ENCODE measurements at regions not wholly inside any gene's neighbourhood (a gene's known extent, or its start where the extent isn't known, plus 50 kb on each side); places are given as distances from the start of the nearest gene placed in this dataset.

DNA sequence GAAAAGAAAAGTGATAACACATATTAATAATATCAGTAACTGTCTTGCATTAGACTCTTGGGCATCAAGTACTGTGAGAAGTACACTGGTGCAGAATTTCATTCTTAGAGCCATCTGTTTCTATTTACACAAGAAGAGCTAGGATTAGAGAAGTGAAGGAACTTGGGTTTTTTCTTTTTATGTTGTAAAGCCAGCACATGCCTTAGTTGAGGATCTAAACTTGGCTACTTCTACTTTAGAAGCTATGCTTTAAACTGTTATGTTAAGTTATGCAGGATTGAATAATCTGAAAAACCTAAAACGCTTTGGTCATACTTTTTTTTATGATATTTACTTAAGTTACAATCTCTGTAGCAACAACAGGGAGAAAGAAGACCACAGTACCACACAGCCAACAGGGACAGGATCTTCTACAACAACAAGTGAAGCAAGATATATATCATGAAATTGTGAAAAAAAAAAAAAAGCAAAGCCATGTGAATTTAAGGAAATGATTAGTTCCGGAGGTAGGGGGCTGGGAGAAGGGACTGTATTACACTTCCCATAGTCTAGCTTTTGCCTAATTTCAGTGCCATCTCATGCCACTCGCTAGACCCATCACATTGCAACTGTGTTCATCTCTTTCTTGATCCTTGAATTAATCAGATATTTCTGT lies 305.1 kb upstream of the GOT2 start:
- CTCF ChIA-PET: no interaction called here
- POLR2A ChIA-PET: interaction anchor here (0.7 kb wide), 1 partner anchor 69 kb away, joined by 4 read pairs; no protein-coding TSS in a partner anchor

More for the DNA sequence above, 305.1 kb upstream of the GOT2 start:
- H3K4me3 ChIP-seq: no peak overlapping the region
- FAIRE-seq (no peak), ATAC-seq (no peak), DNase-seq (ENCODE audit: low read depth, low spot score) (no peak)
- H3K27ac ChIP-seq (ENCODE audit: control insufficient read depth, insufficient read depth): no peak overlapping the region
- H3K9me3 ChIP-seq (replicated peaks; ENCODE audit: control insufficient read depth, insufficient read depth, low read length): no peaks in the 10 kb centered on the region
- in situ Hi-C loops (cut with MboI) (no loop called here), intact Hi-C loops (cut with micrococcal nuclease; ENCODE audit: unreplicated experiment) (no loop called here)
- ChIA-PET SMC1A (ENCODE audit: uncharacterized antibody, unreplicated experiment) (interaction anchor here (0.5 kb wide), 1 partner anchor 512 kb away, joined by 3 read pairs; no protein-coding TSS in a partner anchor), RAD21 (ENCODE audit: unreplicated experiment) (no interaction called here)
- BruUV-seq (replicated peaks): no TSS peak
- 12% methylated on average over 3 of the region's 3 CpGs for WGBS (ENCODE audit: insufficient coverage, insufficient replicate concordance, low lambda C conversion rate, missing lambda C conversion rate)
- H3K4me1 ChIP-seq (ENCODE audit: control insufficient read depth, insufficient read depth, low read length): no peaks in the 10 kb centered on the region
- TF ChIP-seq YY1 (IDR thresholded peaks at IDR 0.05; ENCODE audit: low read depth, low read length): no peak
- TF ChIP-seq, protein P1, sequence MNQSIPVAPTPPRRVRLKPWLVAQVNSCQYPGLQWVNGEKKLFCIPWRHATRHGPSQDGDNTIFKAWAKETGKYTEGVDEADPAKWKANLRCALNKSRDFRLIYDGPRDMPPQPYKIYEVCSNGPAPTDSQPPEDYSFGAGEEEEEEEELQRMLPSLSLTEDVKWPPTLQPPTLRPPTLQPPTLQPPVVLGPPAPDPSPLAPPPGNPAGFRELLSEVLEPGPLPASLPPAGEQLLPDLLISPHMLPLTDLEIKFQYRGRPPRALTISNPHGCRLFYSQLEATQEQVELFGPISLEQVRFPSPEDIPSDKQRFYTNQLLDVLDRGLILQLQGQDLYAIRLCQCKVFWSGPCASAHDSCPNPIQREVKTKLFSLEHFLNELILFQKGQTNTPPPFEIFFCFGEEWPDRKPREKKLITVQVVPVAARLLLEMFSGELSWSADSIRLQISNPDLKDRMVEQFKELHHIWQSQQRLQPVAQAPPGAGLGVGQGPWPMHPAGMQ (IDR thresholded peaks at IDR 0.05; ENCODE audit: borderline replicate concordance): no peak
- no peak for TF ChIP-seq CREM (IDR thresholded peaks at IDR 0.05; ENCODE audit: low read depth)
- TF ChIP-seq RAD21 (IDR thresholded peaks at IDR 0.05; ENCODE audit: insufficient read depth, low read depth, low read length): no peak
- TF ChIP-seq SPI1 (IDR thresholded peaks at IDR 0.05; ENCODE audit: borderline replicate concordance, insufficient read depth, low read depth, low read length): no peak
- TF ChIP-seq, protein P2, sequence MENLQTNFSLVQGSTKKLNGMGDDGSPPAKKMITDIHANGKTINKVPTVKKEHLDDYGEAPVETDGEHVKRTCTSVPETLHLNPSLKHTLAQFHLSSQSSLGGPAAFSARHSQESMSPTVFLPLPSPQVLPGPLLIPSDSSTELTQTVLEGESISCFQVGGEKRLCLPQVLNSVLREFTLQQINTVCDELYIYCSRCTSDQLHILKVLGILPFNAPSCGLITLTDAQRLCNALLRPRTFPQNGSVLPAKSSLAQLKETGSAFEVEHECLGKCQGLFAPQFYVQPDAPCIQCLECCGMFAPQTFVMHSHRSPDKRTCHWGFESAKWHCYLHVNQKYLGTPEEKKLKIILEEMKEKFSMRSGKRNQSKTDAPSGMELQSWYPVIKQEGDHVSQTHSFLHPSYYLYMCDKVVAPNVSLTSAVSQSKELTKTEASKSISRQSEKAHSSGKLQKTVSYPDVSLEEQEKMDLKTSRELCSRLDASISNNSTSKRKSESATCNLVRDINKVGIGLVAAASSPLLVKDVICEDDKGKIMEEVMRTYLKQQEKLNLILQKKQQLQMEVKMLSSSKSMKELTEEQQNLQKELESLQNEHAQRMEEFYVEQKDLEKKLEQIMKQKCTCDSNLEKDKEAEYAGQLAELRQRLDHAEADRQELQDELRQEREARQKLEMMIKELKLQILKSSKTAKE (IDR thresholded peaks at IDR 0.05; ENCODE audit: low read depth, poor library complexity, severe bottlenecking): no peak
- no peak for TF ChIP-seq IKZF2 (IDR thresholded peaks at IDR 0.05)
- no peak for TF ChIP-seq NRF1 (conservative IDR thresholded peaks at IDR 0.05; ENCODE audit: low read depth, low read length)
- TF ChIP-seq, protein P3, sequence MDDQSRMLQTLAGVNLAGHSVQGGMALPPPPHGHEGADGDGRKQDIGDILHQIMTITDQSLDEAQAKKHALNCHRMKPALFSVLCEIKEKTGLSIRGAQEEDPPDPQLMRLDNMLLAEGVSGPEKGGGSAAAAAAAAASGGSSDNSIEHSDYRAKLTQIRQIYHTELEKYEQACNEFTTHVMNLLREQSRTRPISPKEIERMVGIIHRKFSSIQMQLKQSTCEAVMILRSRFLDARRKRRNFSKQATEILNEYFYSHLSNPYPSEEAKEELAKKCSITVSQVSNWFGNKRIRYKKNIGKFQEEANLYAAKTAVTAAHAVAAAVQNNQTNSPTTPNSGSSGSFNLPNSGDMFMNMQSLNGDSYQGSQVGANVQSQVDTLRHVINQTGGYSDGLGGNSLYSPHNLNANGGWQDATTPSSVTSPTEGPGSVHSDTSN (IDR thresholded peaks at IDR 0.05; ENCODE audit: insufficient replicate concordance, low read depth, low read length): no peak
- TF ChIP-seq TCF7 (IDR thresholded peaks at IDR 0.05; ENCODE audit: borderline replicate concordance): no peak
- TF ChIP-seq JUND (IDR thresholded peaks at IDR 0.05; ENCODE audit: low read depth, low read length): no peak
- TF ChIP-seq SRF (IDR thresholded peaks at IDR 0.05; ENCODE audit: low read depth in 2 of 2, low read length in 2 of 2): no peak
- no peak for TF ChIP-seq NR2C2 (IDR thresholded peaks at IDR 0.05; ENCODE audit: borderline replicate concordance, control insufficient read depth, insufficient read length, low read depth)
- no peak for TF ChIP-seq NFYA (IDR thresholded peaks at IDR 0.05; ENCODE audit: borderline replicate concordance, low read depth, low read length)
- TF ChIP-seq, protein P4, sequence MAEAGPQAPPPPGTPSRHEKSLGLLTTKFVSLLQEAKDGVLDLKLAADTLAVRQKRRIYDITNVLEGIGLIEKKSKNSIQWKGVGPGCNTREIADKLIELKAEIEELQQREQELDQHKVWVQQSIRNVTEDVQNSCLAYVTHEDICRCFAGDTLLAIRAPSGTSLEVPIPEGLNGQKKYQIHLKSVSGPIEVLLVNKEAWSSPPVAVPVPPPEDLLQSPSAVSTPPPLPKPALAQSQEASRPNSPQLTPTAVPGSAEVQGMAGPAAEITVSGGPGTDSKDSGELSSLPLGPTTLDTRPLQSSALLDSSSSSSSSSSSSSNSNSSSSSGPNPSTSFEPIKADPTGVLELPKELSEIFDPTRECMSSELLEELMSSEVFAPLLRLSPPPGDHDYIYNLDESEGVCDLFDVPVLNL (IDR thresholded peaks at IDR 0.05; ENCODE audit: low read depth, low read length): no peak
- TF ChIP-seq RUNX3 (IDR thresholded peaks at IDR 0.05; ENCODE audit: low read length): no peak
- TF ChIP-seq MYB (IDR thresholded peaks at IDR 0.05; ENCODE audit: borderline replicate concordance, low read depth, low read length): no peak
- TF ChIP-seq PAX5 (IDR thresholded peaks at IDR 0.05; ENCODE audit: borderline replicate concordance, low read depth, low read length): no peak
- TF ChIP-seq CHD4 (IDR thresholded peaks at IDR 0.05): no peak
- H4K20me1 ChIP-seq (ENCODE audit: control insufficient read depth, insufficient read depth): no peaks in the 10 kb centered on the region
- no peaks in the 10 kb centered on the region for H3K79me2 ChIP-seq (ENCODE audit: control insufficient read depth, insufficient read depth, low read length)
- no peaks in the 10 kb centered on the region for H3K36me3 ChIP-seq (ENCODE audit: control insufficient read depth in 2 of 2, insufficient read depth in 2 of 2, low read length in 1 of 2)
- H3K4me2 ChIP-seq (ENCODE audit: control insufficient read depth, insufficient read depth): no peak overlapping the region
- no peak overlapping the region for H3K9ac ChIP-seq (ENCODE audit: control insufficient read depth, insufficient read depth, low read length)
- no peaks in the 10 kb centered on the region for H3K27me3 ChIP-seq (replicated peaks in 1 of 2; ENCODE audit: control insufficient read depth in 2 of 2, insufficient read depth in 2 of 2, low read length in 1 of 2)
- no peak overlapping the region for H2AFZ ChIP-seq (ENCODE audit: control insufficient read depth, low read depth, low read length)
